ENCODE measurements at regions not wholly inside any gene's neighbourhood (a gene's known extent, or its start where the extent isn't known, plus 50 kb on each side); places are given as distances from the start of the nearest gene placed in this dataset.

- Mint-ChIP-seq H3K36me3 (ENCODE audit: low read depth) (no peaks in the 10 kb centered on the region), H3K4me3 (no peak overlapping the region), H3K4me1 (no peaks in the 10 kb centered on the region), H3K27ac (ENCODE audit: unreplicated experiment) (no peak overlapping the region), H3K9me3 (no peaks in the 10 kb centered on the region), H3K27me3 (ENCODE audit: low read depth) (no peaks in the 10 kb centered on the region)
- TF ChIP-seq CTCF (conservative IDR thresholded peaks at IDR 0.05): no peak
- no peak for DNase-seq (ENCODE audit: low read depth, low spot score)
These were observed 142.6 kb upstream of the RNF32 start for GRCh38 chr7:156497776-156498509.

- Mint-ChIP-seq H3K4me3 (no peak overlapping the region), H3K27ac (ENCODE audit: unreplicated experiment) (no peak overlapping the region), H3K9me3 (no peaks in the 10 kb centered on the region), H3K36me3 (ENCODE audit: low read depth) (no peaks in the 10 kb centered on the region), H3K4me1 (no peaks in the 10 kb centered on the region), H3K27me3 (ENCODE audit: low read depth) (no peaks in the 10 kb centered on the region)
- no peak for TF ChIP-seq CTCF (conservative IDR thresholded peaks at IDR 0.05)
- no peak for DNase-seq (ENCODE audit: low read depth, low spot score)
These were observed 143.7 kb upstream of the RNF32 start for GRCh38 chr7:156496865-156497264.

GRCh38 chr7:156496363-156496769 is 144.2 kb upstream of the RNF32 start:
- Mint-ChIP-seq H3K36me3 (ENCODE audit: low read depth) (no peaks in the 10 kb centered on the region), H3K4me1 (no peaks in the 10 kb centered on the region), H3K4me3 (no peak overlapping the region), H3K27ac (ENCODE audit: unreplicated experiment) (no peak overlapping the region), H3K9me3 (no peaks in the 10 kb centered on the region), H3K27me3 (ENCODE audit: low read depth) (no peaks in the 10 kb centered on the region)
- DNase-seq (ENCODE audit: low read depth, low spot score): no peak
- no peak for TF ChIP-seq CTCF (conservative IDR thresholded peaks at IDR 0.05)

GRCh38 chr7:156494960-156495359 is 145.6 kb upstream of the RNF32 start:
- no peaks in the 10 kb centered on the region for H3K36me3 Mint-ChIP-seq (ENCODE audit: low read depth)
- TF ChIP-seq CTCF (conservative IDR thresholded peaks at IDR 0.05): no peak
- no peak overlapping the region for H3K27ac Mint-ChIP-seq (ENCODE audit: unreplicated experiment)
- H3K9me3 Mint-ChIP-seq: no peaks in the 10 kb centered on the region
- no peak overlapping the region for H3K4me3 Mint-ChIP-seq
- no peak for DNase-seq (ENCODE audit: low read depth, low spot score)
- H3K4me1 Mint-ChIP-seq: no peaks in the 10 kb centered on the region
- H3K27me3 Mint-ChIP-seq (ENCODE audit: low read depth): no peaks in the 10 kb centered on the region

- no peaks in the 10 kb centered on the region for H3K36me3 Mint-ChIP-seq (ENCODE audit: low read depth)
- H3K4me3 Mint-ChIP-seq: no peak overlapping the region
- H3K27me3 Mint-ChIP-seq (ENCODE audit: low read depth): no peaks in the 10 kb centered on the region
- no peak overlapping the region for H3K27ac Mint-ChIP-seq (ENCODE audit: unreplicated experiment)
- TF ChIP-seq CTCF (conservative IDR thresholded peaks at IDR 0.05): no peak
- H3K9me3 Mint-ChIP-seq: no peaks in the 10 kb centered on the region
- no peak for DNase-seq (ENCODE audit: low read depth, low spot score)
- H3K4me1 Mint-ChIP-seq: no peaks in the 10 kb centered on the region
These were observed 146.6 kb upstream of the RNF32 start for GRCh38 chr7:156493942-156494341.
